ENCODE measurements at regions not wholly inside any gene's neighbourhood (a gene's known extent, or its start where the extent isn't known, plus 50 kb on each side); places are given as distances from the start of the nearest gene placed in this dataset.

GRCh38 chr5:120326651-120327050 is 137.4 kb upstream of the PRR16 start:
- TF ChIP-seq YY1 (IDR thresholded peaks at IDR 0.05; ENCODE audit: insufficient read depth, insufficient read length), result no peak
- no peak for TF ChIP-seq ZNF274 (IDR thresholded peaks at IDR 0.05; ENCODE audit: low read depth, low read length)
